ENCODE measurements at regions not wholly inside any gene's neighbourhood (a gene's known extent, or its start where the extent isn't known, plus 50 kb on each side); places are given as distances from the start of the nearest gene placed in this dataset.

GRCh38 chr15:35630985-35631384 is 85.0 kb upstream of the DPH6 start:
- H4K91ac ChIP-seq (ENCODE audit: low read depth, low read length, poor library complexity): no peak overlapping the region
- H3K27ac ChIP-seq (replicated peaks; ENCODE audit: low read length): no peak overlapping the region
- H3K9ac ChIP-seq (ENCODE audit: low read depth, low read length, poor library complexity): no peak overlapping the region
- H3K4me2 ChIP-seq (ENCODE audit: insufficient read depth, low read length, poor library complexity, severe bottlenecking): no peak overlapping the region
- H2BK120ac ChIP-seq (ENCODE audit: low read depth, low read length): no peak overlapping the region
- no peak overlapping the region for H3K4ac ChIP-seq (ENCODE audit: low read length)
- H2AK5ac ChIP-seq (ENCODE audit: low read depth, low read length): no peak overlapping the region
- no peaks in the 10 kb centered on the region for H3K79me1 ChIP-seq (ENCODE audit: low read depth, low read length)
- no CpG with 5 or more reads among the region's 3 CpGs for WGBS, 2 donors (ENCODE audit: extremely low coverage in 2 of 2, insufficient read length in 2 of 2, insufficient replicate concordance in 1 of 2)
- H2BK15ac ChIP-seq (ENCODE audit: low read length): no peak overlapping the region
- no peak overlapping the region for H2BK12ac ChIP-seq (ENCODE audit: low read length)
- no peak overlapping the region for H2BK5ac ChIP-seq (ENCODE audit: low read length)
- H3K9me3 ChIP-seq (replicated peaks in 1 of 2; ENCODE audit: control insufficient read depth in 2 of 2, insufficient read depth in 1 of 2, low read depth in 1 of 2, low read length in 2 of 2): no peaks in the 10 kb centered on the region
- H3K4me1 ChIP-seq (ENCODE audit: control insufficient read depth in 2 of 2, insufficient read depth in 1 of 2, low read depth in 1 of 2, low read length in 2 of 2): peaks cover 5 to 7% of the 10 kb centered on the region in 2 donors
- H3K4me3 ChIP-seq (ENCODE audit: low read length in 2 of 2): no peak overlapping the region
- H3K27me3 ChIP-seq (ENCODE audit: control insufficient read depth in 3 of 3, insufficient read depth in 3 of 3, low read depth in 1 of 3, low read length in 3 of 3): no peaks in the 10 kb centered on the region
- H3K14ac ChIP-seq (ENCODE audit: low read length): no peak overlapping the region
- no peak overlapping the region for H3K18ac ChIP-seq (ENCODE audit: low read length)
- no peaks in the 10 kb centered on the region for H3K36me3 ChIP-seq (replicated peaks in 1 of 2; ENCODE audit: control insufficient read depth in 2 of 2, insufficient read depth in 2 of 2, low read length in 2 of 2)
- H2AFZ ChIP-seq (ENCODE audit: low read length): no peak overlapping the region
- DNase-seq (ENCODE audit: low spot score): no peak
- no peak overlapping the region for H4K8ac ChIP-seq (ENCODE audit: low read depth, low read length)
- no peak overlapping the region for H3K23ac ChIP-seq (ENCODE audit: low read depth, low read length, poor library complexity)

GRCh38 chr15:35633677-35634076 is 87.7 kb upstream of the DPH6 start:
- H3K27me3 ChIP-seq (ENCODE audit: control insufficient read depth in 3 of 3, insufficient read depth in 3 of 3, low read depth in 1 of 3, low read length in 3 of 3): peaks cover 0 to 1% (median 0%) of the 10 kb centered on the region in 3 experiments
- H3K79me1 ChIP-seq (ENCODE audit: low read depth, low read length): no peaks in the 10 kb centered on the region
- no peak overlapping the region for H3K18ac ChIP-seq (ENCODE audit: low read length)
- H2AK5ac ChIP-seq (ENCODE audit: low read depth, low read length): no peak overlapping the region
- peaks cover 1 to 3% of the 10 kb centered on the region in 2 donors for H3K4me1 ChIP-seq (ENCODE audit: control insufficient read depth in 2 of 2, insufficient read depth in 1 of 2, low read depth in 1 of 2, low read length in 2 of 2)
- no peaks in the 10 kb centered on the region for H3K9me3 ChIP-seq (replicated peaks in 1 of 2; ENCODE audit: control insufficient read depth in 2 of 2, insufficient read depth in 1 of 2, low read depth in 1 of 2, low read length in 2 of 2)
- H3K27ac ChIP-seq (replicated peaks; ENCODE audit: low read length): no peak overlapping the region
- H3K36me3 ChIP-seq (replicated peaks in 1 of 2; ENCODE audit: control insufficient read depth in 2 of 2, insufficient read depth in 2 of 2, low read length in 2 of 2): no peaks in the 10 kb centered on the region
- no peak overlapping the region for H3K9ac ChIP-seq (ENCODE audit: low read depth, low read length, poor library complexity)
- H4K91ac ChIP-seq (ENCODE audit: low read depth, low read length, poor library complexity): no peak overlapping the region
- no peak overlapping the region for H2BK12ac ChIP-seq (ENCODE audit: low read length)
- WGBS, 2 donors (ENCODE audit: extremely low coverage in 2 of 2, insufficient read length in 2 of 2, insufficient replicate concordance in 1 of 2): no CpG with 5 or more reads among the region's 3 CpGs
- no peak overlapping the region for H3K23ac ChIP-seq (ENCODE audit: low read depth, low read length, poor library complexity)
- H2BK15ac ChIP-seq (ENCODE audit: low read length): no peak overlapping the region
- H3K4me2 ChIP-seq (ENCODE audit: insufficient read depth, low read length, poor library complexity, severe bottlenecking): no peak overlapping the region
- no peak overlapping the region for H4K8ac ChIP-seq (ENCODE audit: low read depth, low read length)
- no peak for DNase-seq (ENCODE audit: low spot score)
- H2BK120ac ChIP-seq (ENCODE audit: low read depth, low read length): no peak overlapping the region
- no peak overlapping the region for H3K4me3 ChIP-seq (ENCODE audit: low read length in 2 of 2)
- H2BK5ac ChIP-seq (ENCODE audit: low read length): no peak overlapping the region
- no peak overlapping the region for H3K4ac ChIP-seq (ENCODE audit: low read length)
- H3K14ac ChIP-seq (ENCODE audit: low read length): no peak overlapping the region
- H2AFZ ChIP-seq (ENCODE audit: low read length): no peak overlapping the region

- no peak overlapping the region for H2BK15ac ChIP-seq (ENCODE audit: low read length)
- no peak overlapping the region for H3K4me3 ChIP-seq (ENCODE audit: low read length in 2 of 2)
- H3K4me1 ChIP-seq (ENCODE audit: control insufficient read depth in 2 of 2, insufficient read depth in 1 of 2, low read depth in 1 of 2, low read length in 2 of 2): no peaks in the 10 kb centered on the region
- H3K79me1 ChIP-seq (ENCODE audit: low read depth, low read length): no peaks in the 10 kb centered on the region
- no peak for DNase-seq (ENCODE audit: low spot score)
- no peak overlapping the region for H3K9ac ChIP-seq (ENCODE audit: low read depth, low read length, poor library complexity)
- no peak overlapping the region for H3K18ac ChIP-seq (ENCODE audit: low read length)
- H2AK5ac ChIP-seq (ENCODE audit: low read depth, low read length): no peak overlapping the region
- H2BK12ac ChIP-seq (ENCODE audit: low read length): no peak overlapping the region
- H3K23ac ChIP-seq (ENCODE audit: low read depth, low read length, poor library complexity): no peak overlapping the region
- H4K91ac ChIP-seq (ENCODE audit: low read depth, low read length, poor library complexity): no peak overlapping the region
- no peak overlapping the region for H3K4ac ChIP-seq (ENCODE audit: low read length)
- no peak overlapping the region for H2AFZ ChIP-seq (ENCODE audit: low read length)
- no peaks in the 10 kb centered on the region for H3K27me3 ChIP-seq (ENCODE audit: control insufficient read depth in 3 of 3, insufficient read depth in 3 of 3, low read depth in 1 of 3, low read length in 3 of 3)
- no peaks in the 10 kb centered on the region for H3K9me3 ChIP-seq (replicated peaks in 1 of 2; ENCODE audit: control insufficient read depth in 2 of 2, insufficient read depth in 1 of 2, low read depth in 1 of 2, low read length in 2 of 2)
- no peak overlapping the region for H3K14ac ChIP-seq (ENCODE audit: low read length)
- no peak overlapping the region for H2BK5ac ChIP-seq (ENCODE audit: low read length)
- no CpG with 5 or more reads among the region's 1 CpG for WGBS, 2 donors (ENCODE audit: extremely low coverage in 2 of 2, insufficient read length in 2 of 2, insufficient replicate concordance in 1 of 2)
- no peak overlapping the region for H3K4me2 ChIP-seq (ENCODE audit: insufficient read depth, low read length, poor library complexity, severe bottlenecking)
- H4K8ac ChIP-seq (ENCODE audit: low read depth, low read length): no peak overlapping the region
- no peak overlapping the region for H3K27ac ChIP-seq (replicated peaks; ENCODE audit: low read length)
- H2BK120ac ChIP-seq (ENCODE audit: low read depth, low read length): no peak overlapping the region
- no peaks in the 10 kb centered on the region for H3K36me3 ChIP-seq (replicated peaks in 1 of 2; ENCODE audit: control insufficient read depth in 2 of 2, insufficient read depth in 2 of 2, low read length in 2 of 2)
These were observed 100.8 kb upstream of the DPH6 start for GRCh38 chr15:35646790-35647189.

- Histone ChIP-seq H3K4ac (ENCODE audit: low read length) (no peak overlapping the region), H3K9ac (ENCODE audit: low read depth, low read length, poor library complexity) (no peak overlapping the region), H3K4me1 (ENCODE audit: control insufficient read depth in 2 of 2, insufficient read depth in 1 of 2, low read depth in 1 of 2, low read length in 2 of 2) (no peaks in the 10 kb centered on the region), H3K4me3 (ENCODE audit: low read length in 2 of 2) (no peak overlapping the region), H2BK5ac (ENCODE audit: low read length) (no peak overlapping the region), H4K8ac (ENCODE audit: low read depth, low read length) (no peak overlapping the region), H3K4me2 (ENCODE audit: insufficient read depth, low read length, poor library complexity, severe bottlenecking) (no peak overlapping the region), H2BK15ac (ENCODE audit: low read length) (no peak overlapping the region), H3K23ac (ENCODE audit: low read depth, low read length, poor library complexity) (no peak overlapping the region), H3K27ac (replicated peaks; ENCODE audit: low read length) (no peak overlapping the region), H2BK120ac (ENCODE audit: low read depth, low read length) (no peak overlapping the region), H2BK12ac (ENCODE audit: low read length) (no peak overlapping the region), H2AK5ac (ENCODE audit: low read depth, low read length) (no peak overlapping the region), H2AFZ (ENCODE audit: low read length) (no peak overlapping the region), H3K9me3 (replicated peaks in 1 of 2; ENCODE audit: control insufficient read depth in 2 of 2, insufficient read depth in 1 of 2, low read depth in 1 of 2, low read length in 2 of 2) (no peaks in the 10 kb centered on the region), H3K79me1 (ENCODE audit: low read depth, low read length) (no peaks in the 10 kb centered on the region), H3K14ac (ENCODE audit: low read length) (no peak overlapping the region), H3K36me3 (replicated peaks in 1 of 2; ENCODE audit: control insufficient read depth in 2 of 2, insufficient read depth in 2 of 2, low read length in 2 of 2) (no peaks in the 10 kb centered on the region), H3K27me3 (ENCODE audit: control insufficient read depth in 3 of 3, insufficient read depth in 3 of 3, low read depth in 1 of 3, low read length in 3 of 3) (no peaks in the 10 kb centered on the region), H4K91ac (ENCODE audit: low read depth, low read length, poor library complexity) (no peak overlapping the region), H3K18ac (ENCODE audit: low read length) (no peak overlapping the region)
- no peak for DNase-seq (ENCODE audit: low spot score)
These were observed 101.3 kb upstream of the DPH6 start for GRCh38 chr15:35647303-35647702.
